ENCODE measurements at regions not wholly inside any gene's neighbourhood (a gene's known extent, or its start where the extent isn't known, plus 50 kb on each side); places are given as distances from the start of the nearest gene placed in this dataset.

DNA sequence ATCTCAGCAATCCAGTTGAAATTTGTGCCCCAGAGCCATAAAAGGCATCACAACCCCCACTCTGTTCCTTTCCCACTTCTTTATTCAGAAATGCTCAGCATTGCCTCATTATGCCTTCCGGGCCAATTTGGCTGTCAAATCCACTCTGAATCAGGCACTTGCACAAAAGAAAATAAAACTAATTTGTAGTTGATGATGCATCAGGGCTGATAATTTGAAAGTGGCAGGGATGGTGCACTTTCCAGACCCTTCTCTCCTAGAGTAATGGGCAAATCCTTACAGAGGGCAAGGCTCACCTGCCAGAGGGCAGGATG, 147.9 kb upstream of the PDE1C start:
- no peak overlapping the region for H3K27ac Mint-ChIP-seq

DNA sequence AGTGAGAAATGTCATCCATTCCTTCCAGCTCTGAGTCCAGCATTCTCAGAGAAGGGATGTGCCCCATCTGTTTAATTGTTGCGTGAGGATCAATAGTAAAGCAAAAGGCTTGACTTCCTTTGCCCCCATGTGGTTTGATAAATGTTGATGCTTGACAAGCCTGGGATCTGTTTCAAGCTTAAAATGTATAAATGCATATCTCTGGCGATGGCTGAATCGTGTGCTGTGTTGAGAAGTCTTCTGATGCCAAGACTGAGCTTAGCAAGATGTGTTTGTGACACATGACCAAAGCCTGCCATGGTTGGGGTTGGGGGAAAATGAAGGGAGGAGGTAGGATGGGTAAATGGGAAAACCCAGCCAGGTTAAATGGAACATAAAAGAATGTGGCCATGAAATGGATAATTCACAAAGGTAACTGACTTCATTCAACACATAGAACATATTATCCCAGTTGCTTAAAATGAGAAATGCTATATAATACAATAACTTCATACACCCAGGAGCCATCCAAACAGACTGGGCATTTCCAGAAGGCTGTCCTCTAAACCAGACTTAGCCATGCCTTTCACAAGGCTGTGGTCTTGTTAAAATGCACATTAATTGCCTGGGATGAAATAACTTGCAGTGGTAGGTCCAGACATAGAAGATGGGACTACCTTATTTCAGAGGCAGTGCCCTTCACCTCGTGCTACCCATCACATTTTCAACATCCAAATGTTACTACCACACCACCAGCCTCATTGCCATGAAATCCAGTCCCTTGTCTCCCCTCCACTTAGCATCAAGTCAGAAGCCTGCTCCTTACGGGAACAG, 147.3 kb upstream of the PDE1C start:
- TF ChIP-seq, protein P1, sequence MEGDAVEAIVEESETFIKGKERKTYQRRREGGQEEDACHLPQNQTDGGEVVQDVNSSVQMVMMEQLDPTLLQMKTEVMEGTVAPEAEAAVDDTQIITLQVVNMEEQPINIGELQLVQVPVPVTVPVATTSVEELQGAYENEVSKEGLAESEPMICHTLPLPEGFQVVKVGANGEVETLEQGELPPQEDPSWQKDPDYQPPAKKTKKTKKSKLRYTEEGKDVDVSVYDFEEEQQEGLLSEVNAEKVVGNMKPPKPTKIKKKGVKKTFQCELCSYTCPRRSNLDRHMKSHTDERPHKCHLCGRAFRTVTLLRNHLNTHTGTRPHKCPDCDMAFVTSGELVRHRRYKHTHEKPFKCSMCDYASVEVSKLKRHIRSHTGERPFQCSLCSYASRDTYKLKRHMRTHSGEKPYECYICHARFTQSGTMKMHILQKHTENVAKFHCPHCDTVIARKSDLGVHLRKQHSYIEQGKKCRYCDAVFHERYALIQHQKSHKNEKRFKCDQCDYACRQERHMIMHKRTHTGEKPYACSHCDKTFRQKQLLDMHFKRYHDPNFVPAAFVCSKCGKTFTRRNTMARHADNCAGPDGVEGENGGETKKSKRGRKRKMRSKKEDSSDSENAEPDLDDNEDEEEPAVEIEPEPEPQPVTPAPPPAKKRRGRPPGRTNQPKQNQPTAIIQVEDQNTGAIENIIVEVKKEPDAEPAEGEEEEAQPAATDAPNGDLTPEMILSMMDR (IDR thresholded peaks at IDR 0.05), result no peak
- no peaks in the 10 kb centered on the region for H3K4me1 ChIP-seq (ENCODE audit: insufficient read depth, low read length)
- intact Hi-C loops (cut with DNase I, micrococcal nuclease), result no loop called here
- POLR2A ChIA-PET, result no interaction called here
- DNase-seq, result no peak
- Mint-ChIP-seq H3K4me1 (ENCODE audit: low read depth) (no peaks in the 10 kb centered on the region), H3K36me3 (ENCODE audit: low read depth) (no peaks in the 10 kb centered on the region), H3K27ac (no peak overlapping the region), H3K9me3 (no peaks in the 10 kb centered on the region), H3K4me3 (no peak overlapping the region), H3K27me3 (no peaks in the 10 kb centered on the region)
- H3K9me3 ChIP-seq (ENCODE audit: control insufficient read depth in 1 of 2, insufficient read depth in 1 of 2, low read length in 2 of 2), result no peaks in the 10 kb centered on the region
- CTCF ChIA-PET, result no interaction called here
- H3K36me3 ChIP-seq (ENCODE audit: insufficient read depth, low read length), result no peaks in the 10 kb centered on the region
- ATAC-seq (ENCODE audit: poor library complexity), result no peak
- no peak overlapping the region for H3K4me3 ChIP-seq (ENCODE audit: low read length)
- no peak overlapping the region for H3K27ac ChIP-seq (ENCODE audit: low read depth in 1 of 2, low read length in 2 of 2)
- no peaks in the 10 kb centered on the region for H3K27me3 ChIP-seq (ENCODE audit: control insufficient read depth in 1 of 2, insufficient read depth in 2 of 2, low read length in 2 of 2)

More for the DNA sequence above, 147.9 kb upstream of the PDE1C start:
- Mint-ChIP-seq H3K9me3 (no peaks in the 10 kb centered on the region), H3K27me3 (no peaks in the 10 kb centered on the region), H3K4me1 (ENCODE audit: low read depth) (no peaks in the 10 kb centered on the region), H3K36me3 (ENCODE audit: low read depth) (no peaks in the 10 kb centered on the region), H3K4me3 (no peak overlapping the region)
- ATAC-seq (ENCODE audit: poor library complexity) (no peak), DNase-seq (no peak)
- H3K27me3 ChIP-seq (ENCODE audit: control insufficient read depth in 1 of 2, insufficient read depth in 2 of 2, low read length in 2 of 2), result no peaks in the 10 kb centered on the region
- H3K36me3 ChIP-seq (ENCODE audit: insufficient read depth, low read length), result no peaks in the 10 kb centered on the region
- H3K4me1 ChIP-seq (ENCODE audit: insufficient read depth, low read length), result no peaks in the 10 kb centered on the region
- TF ChIP-seq, protein P1 (IDR thresholded peaks at IDR 0.05), result no peak
- H3K27ac ChIP-seq (ENCODE audit: low read depth in 1 of 2, low read length in 2 of 2), result no peak overlapping the region
- H3K4me3 ChIP-seq (ENCODE audit: low read length), result no peak overlapping the region
- intact Hi-C loops (cut with DNase I, micrococcal nuclease), result no loop called here
- H3K9me3 ChIP-seq (ENCODE audit: control insufficient read depth in 1 of 2, insufficient read depth in 1 of 2, low read length in 2 of 2), result no peaks in the 10 kb centered on the region
- ChIA-PET CTCF (no interaction called here), POLR2A (no interaction called here)

DNA sequence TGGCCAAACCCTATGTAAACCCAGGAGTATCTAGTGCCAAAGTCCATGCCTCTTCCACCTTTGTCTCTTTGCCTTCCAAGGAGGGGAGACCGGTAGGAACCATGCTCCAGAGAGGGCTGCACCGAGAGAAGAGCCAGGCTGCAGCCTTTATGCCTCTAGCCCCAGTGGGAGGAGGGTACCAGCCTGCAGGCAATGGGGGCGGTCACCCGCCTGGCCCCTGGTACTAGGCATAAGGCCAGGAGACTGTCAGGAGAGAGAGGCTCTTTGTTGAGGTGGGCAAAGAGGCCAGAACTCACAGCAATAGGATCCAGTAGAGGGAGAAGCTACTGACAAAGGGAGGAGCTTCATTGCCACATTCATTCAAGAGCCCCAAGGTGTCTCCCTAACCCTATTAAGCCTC, 146.6 kb upstream of the PDE1C start:
- no peaks in the 10 kb centered on the region for H3K27me3 Mint-ChIP-seq
- H3K36me3 Mint-ChIP-seq (ENCODE audit: low read depth), result no peaks in the 10 kb centered on the region
- CTCF ChIA-PET, result no interaction called here
- H3K4me1 ChIP-seq (ENCODE audit: insufficient read depth, low read length), result no peaks in the 10 kb centered on the region
- H3K4me1 Mint-ChIP-seq (ENCODE audit: low read depth), result no peaks in the 10 kb centered on the region
- no peaks in the 10 kb centered on the region for H3K36me3 ChIP-seq (ENCODE audit: insufficient read depth, low read length)
- intact Hi-C loops (cut with DNase I, micrococcal nuclease), result no loop called here
- no peak for DNase-seq
- H3K27ac Mint-ChIP-seq, result no peak overlapping the region
- ATAC-seq (ENCODE audit: poor library complexity), result no peak
- POLR2A ChIA-PET, result no interaction called here
- H3K9me3 ChIP-seq (ENCODE audit: control insufficient read depth in 1 of 2, insufficient read depth in 1 of 2, low read length in 2 of 2), result no peaks in the 10 kb centered on the region
- TF ChIP-seq, protein P1 (IDR thresholded peaks at IDR 0.05), result no peak
- H3K4me3 ChIP-seq (ENCODE audit: low read length), result no peak overlapping the region
- H3K27ac ChIP-seq (ENCODE audit: low read depth in 1 of 2, low read length in 2 of 2), result no peak overlapping the region
- H3K9me3 Mint-ChIP-seq, result no peaks in the 10 kb centered on the region
- H3K4me3 Mint-ChIP-seq, result no peak overlapping the region
- no peaks in the 10 kb centered on the region for H3K27me3 ChIP-seq (ENCODE audit: control insufficient read depth in 1 of 2, insufficient read depth in 2 of 2, low read length in 2 of 2)
